GM18517 (cell line): ENCODE measurements at regions not wholly inside any gene's neighbourhood (a gene's known extent, or its start where the extent isn't known, plus 50 kb on each side); places are given as distances from the start of the nearest gene placed in this dataset.

Source experiments
- ATAC-seq: cut with Tn5 transposase; IDR thresholded peaks from one replicate; pipeline ENCODE4 v1.9.1; 2021; ENCODE audit warnings: mild to moderate bottlenecking, moderate library complexity; ENCODE audit not compliant: unreplicated experiment

DNA sequence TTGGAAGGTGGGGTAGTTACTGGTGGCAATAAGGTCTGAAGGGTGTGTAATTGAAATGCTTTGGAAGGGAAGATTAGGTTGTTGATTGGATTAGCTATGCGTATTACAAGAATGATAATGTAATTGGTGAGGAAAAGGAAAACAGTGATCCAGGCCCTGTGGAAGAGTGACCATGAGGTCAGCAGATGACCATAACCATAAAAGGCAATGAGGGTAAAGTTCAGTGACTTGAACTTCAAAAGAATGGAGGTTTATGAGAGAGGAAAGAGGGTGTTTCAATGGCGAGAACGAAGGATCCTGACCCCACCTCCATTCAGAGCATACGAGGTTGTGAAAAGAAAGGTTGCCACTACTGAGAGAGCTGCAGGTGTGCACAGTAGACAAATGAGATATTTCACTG, 439.7 kb downstream of the CCSER2 start:
- no peak for ATAC-seq

DNA sequence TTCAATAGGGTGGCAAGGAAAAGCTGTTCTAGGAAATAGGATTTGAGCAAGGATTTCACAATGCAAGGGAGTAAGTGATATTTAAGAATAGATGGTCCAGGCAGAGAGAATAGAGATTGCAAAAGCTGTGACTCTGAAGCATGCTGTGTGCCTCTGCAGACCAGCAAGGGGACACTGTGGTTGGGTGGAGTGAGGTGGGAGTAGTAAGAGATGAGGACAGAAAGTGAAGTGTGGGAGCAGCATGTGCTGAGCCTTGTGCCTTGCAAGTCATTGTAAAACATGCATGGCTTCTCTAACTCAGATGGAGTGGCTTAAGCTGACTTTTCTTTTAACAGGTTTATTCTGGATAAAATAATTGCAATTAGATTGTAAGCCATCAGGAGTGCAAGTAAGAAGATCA, 442.4 kb downstream of the CCSER2 start:
- no peak for ATAC-seq

DNA sequence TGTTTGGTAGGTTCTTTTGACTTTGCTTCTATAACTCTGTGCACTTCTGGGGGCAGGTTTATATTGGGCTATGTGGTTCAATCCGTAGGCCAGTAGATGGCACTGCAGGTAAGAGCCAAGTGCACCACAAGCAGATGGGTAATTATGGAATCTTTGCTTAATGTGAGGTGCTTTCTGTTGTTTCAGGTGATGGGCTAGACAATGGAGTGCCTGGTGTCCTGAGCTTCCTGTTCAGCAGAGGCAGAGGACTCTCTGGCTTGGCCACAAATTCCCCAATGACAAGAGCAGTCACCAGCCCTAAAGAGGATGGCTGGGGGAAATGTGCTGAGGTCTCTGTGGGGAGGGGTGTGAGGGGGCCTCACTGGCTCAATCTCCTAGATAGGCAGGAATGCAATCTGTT, 455.0 kb downstream of the CCSER2 start:
- ATAC-seq, result peak; percentile 57

DNA sequence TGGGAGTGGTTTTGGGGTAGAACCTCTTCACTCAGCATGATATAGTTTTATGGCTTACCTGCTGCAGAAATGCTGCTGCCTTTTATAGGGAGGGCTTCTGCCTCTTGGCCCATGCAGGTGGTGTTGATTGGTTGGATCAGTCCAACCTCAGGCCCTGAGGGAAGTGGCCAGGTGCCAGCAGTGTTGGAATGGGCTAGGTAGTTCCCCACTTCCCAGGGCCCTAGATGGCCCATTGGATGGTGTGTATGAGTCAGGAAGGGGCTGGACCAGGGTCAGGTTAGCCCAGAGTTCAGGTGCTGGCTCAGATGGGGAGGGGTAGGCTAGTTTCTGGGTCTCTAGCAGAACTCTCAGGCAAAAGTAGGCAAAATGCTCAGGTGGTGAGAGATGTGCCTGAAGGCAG, 455.5 kb downstream of the CCSER2 start:
- no peak for ATAC-seq

DNA sequence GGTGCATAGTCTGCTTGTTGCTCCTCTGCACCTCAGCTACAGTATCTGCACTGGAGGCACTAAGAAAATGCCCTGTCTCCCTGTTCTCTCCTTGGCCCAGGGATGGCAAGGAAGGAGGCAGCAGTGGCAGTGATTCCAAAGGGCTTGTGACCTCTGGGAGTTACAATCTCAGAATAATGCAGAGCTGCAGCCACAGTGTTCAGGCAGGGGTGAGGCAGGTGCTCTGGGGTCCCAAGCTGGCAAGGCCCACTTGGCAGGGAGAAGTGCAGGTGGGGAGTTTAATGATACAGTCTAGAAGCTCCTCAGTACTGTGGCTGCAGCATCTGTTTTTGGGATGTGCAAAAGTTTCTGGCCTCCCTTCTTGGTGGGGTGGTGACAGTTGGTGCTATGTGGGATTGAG, 456.4 kb downstream of the CCSER2 start:
- ATAC-seq, result no peak

DNA sequence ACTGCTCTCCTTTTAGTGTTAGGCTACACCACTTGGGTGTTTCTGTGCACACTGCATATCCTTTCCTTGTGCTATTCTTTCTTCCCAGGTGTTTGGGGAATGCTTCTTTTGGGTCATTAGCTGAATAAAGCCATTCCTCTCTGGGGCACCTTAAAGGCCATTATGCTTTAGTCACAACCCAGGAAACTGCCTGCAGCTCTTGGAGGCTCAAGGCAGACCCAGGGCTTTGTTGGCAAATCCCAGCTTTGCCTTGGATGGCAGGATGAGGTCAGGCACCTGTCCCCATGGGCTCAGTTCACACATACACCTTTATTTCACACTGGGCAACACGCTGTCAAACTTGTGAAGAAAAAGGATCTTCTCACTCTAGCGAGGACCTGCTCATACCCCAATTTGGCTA, 460.6 kb downstream of the CCSER2 start:
- ATAC-seq, result no peak

DNA sequence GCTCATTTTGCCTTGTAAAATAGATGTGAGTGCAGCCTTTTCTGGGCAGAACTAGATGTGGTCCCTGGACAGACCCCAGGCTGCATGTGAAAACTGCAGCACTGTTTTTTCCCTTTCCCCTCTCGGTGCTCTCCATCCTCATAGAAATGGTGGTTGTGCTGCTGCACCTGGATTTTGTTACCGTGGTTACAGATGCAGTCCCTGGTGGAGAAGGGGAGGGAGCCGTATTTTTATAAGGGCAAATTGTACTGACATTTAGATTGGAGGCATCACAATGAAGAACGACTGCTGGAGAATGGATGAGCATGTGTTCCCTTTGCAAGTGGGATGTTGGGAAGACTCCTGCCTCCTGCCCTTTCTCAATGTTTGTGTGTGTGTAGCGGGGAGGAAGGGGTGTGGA, 469.9 kb downstream of the CCSER2 start:
- ATAC-seq, result no peak

DNA sequence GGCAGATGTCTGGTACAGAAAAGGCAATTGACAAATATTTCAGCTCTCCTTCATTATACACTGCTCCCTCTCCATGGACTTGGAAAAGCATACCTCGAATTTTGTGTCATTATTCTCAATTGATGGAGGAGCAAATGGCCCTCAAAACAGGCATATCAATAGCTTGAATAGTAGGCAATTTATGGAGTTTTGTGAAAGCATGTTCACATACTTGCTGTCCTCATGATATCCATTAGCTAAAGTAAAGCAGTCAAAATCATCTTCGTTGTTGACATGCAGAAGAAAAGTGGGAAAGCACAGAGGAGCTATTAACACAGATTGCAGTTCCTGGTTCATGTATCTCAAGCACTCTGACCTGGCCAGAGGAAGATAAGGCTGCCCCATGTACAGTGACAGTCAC, 472.8 kb downstream of the CCSER2 start:
- no peak for ATAC-seq

DNA sequence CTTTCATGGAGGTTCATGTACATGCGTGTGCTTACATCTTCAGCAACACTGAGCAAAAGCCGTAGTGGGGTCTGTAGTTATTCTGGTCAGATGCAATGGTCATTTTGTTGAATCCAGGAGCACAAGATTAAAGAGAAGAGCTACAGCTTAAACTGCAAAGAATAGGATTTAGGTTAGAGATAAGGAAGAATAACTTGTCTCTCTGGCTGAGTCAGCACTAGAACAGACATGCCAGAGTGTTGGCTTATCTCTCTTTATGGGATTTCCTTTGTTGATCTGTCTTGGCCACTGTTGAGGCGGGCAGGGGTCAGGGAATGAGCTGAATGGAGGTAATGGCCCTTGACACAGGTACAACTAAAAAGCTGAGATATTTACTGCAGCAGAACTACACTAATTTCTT, 473.5 kb downstream of the CCSER2 start:
- no peak for ATAC-seq

DNA sequence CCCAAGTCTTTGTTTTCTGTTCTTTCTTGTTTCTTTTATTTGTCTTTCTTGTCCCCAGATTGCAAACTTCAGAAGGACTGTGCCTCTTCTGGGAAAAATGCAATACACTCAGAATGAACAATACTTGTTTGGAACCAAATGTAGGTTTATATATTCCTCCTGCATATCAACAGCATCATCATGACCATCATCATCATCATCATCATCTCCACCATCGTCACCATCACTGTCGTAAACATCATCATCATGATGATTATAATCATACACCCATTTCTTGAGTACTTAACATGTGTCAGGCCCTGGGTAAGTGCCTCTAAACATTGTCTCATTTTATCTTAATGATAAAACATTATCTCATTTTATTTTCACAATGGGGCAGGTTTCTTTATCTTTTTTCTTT, 476.8 kb downstream of the CCSER2 start:
- ATAC-seq, result no peak

DNA sequence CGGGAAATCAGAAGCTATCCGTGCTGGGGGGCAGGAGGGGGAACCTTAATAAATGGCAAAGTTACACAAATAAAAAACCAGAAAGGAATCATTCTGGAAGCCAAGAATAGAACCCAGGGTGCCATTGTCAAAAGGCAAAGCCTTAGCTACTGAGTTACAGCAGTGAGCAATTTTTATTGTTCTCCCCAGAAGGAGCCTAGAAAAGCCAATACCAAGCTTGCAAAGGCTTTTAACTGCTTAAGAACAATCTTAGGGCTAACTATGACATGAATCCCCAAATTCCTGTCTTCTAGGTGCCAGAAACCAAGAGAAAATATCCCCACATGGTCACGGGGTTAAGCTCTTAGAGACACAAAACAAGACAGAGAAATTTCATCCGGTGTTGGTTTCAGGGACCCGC, 482.7 kb downstream of the CCSER2 start:
- ATAC-seq, result no peak

DNA sequence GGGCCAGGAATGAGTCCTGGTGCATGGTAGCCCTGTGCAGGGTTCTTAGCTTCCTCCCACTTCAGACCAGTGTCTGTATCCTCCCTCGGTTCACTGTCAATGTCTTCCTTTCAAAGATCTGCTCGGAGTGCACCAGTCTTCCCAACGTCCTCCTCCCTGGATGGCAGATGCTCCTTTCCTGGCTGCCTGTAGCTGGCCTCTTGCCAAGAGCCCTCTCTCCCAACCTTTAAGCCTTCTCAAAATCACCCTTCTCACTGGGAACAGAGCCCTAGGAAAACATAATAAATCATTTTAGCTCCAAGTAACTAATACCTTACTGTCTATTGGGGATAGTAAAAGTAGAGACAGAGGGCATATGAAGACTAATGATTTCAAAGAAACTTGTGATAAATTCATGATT, 490.6 kb downstream of the CCSER2 start:
- ATAC-seq, result no peak

DNA sequence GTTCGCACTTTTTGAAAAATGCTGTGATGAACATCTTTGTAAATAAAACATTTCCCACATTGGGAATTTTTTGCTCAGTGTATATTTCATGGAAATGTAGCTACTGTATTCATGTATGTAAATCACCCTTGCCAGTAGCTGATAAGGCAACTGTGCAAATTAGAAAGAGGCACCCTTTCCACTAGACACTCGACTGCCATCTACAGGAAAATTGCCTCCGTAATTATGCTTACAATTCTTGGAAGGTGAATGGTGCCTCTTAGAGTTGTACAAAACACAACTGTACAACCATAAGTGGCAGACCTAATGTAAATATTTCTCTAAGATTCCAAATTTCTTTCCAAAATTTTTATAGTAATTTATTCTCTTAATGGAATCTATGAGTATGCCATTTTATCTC, 491.7 kb downstream of the CCSER2 start:
- ATAC-seq, result no peak

DNA sequence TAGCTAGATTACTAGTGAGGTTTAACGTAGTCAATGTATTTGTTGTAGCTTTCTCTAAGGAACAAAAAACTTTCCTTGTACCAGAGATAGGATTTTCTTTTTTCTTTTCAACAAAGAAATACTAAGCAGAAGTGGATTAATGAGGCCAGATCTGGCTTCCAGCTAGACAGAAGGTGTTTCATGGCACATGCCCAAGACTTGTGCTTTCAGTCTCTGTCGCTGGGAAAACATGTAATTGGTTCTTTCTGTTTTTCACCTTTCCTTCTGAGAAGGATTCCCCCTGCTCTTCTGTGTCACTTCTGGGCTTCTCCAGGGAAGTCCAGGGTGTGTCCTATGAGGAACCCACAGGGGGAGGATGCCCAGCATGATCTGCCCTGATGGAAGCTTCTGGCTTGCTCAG, 492.2 kb downstream of the CCSER2 start:
- ATAC-seq, result no peak

DNA sequence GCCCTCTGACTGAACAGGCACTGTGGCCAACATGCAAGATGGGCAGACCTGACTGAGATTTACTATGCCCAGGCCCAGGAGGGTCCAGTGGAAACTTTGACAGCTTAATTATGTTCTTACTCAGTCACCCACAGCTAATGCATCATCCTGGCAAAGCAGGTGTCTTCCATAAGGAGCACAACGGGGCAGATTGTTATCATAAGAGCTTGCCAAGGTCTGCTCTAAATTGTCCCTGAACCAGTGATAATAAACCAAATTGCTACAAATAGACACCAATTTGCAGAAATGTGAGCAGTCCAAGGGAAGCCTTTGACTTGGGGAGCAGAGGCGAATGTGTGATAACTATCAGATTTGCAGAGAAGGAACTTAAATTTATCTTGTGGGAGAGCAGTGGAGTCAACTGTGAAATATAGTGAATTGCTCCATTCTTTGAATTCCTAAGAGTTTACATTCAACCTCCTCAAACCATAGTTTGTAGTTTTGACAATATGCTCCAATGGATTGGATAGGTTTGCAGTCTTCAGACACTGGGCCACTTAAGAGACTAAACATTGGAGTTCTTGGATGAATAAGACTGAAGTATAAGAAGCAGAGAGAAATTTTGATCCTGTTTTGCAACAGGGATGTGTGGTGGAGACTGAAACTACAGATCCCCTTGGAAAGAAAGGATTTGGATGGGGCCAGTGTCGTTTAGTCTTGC, 494.7 kb downstream of the CCSER2 start:
- ATAC-seq, result no peak

DNA sequence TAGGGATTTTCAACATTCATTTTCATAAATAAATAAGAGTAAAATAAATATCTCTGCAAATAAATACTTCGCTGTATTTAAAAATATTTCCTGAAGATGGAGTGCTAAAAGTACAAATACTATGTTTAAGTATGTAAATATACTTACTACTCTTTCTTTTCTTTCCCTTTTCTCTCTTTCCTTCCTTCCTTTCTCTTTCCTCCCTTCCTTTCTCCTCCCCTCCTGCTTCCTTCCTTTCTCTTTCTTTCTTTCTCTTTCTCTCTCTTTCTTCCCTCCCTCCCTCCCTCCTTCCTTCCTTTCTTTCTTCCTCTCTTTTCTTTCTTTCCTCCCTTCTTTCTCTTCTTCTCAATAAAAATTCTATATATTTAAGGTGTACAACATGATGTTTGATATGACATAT, 496.1 kb downstream of the CCSER2 start:
- no peak for ATAC-seq

DNA sequence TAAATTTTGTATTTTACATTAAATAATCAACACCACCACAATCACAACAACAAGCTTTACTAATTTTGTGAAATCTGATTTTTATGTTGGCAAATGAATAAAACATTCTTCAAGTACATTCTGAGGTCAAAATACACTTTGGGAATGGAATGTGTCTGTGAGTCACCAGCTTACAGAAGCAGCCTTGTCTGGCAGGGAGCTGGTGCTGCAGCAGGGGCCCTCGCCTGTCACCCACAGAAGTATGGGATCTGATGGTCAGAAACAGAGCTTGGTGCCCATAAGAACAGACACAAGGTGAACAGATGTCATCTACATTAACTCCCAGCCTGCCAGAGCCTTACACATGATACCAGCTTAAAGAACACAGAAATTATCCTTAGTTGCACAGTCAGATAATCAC, 496.9 kb downstream of the CCSER2 start:
- no peak for ATAC-seq

DNA sequence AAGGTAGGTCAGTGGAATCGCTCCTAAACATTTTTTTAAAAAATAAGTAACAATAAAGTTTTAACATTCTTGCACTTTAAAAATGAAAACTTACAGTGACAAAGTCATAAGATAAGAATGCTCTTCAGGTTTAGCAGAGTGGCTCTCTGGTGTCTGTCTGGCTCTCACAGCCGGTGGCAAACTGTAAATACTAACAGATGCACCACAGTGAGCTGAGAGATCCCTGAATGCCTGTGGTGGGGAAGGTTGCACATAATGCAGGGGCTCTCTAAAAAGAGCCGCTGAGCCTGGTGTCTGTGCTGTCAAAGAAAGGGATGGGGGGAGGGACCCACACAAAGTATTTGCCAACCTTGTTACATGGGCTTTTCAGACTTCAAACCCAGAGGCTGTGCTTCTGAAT, 498.3 kb downstream of the CCSER2 start:
- ATAC-seq, result no peak

DNA sequence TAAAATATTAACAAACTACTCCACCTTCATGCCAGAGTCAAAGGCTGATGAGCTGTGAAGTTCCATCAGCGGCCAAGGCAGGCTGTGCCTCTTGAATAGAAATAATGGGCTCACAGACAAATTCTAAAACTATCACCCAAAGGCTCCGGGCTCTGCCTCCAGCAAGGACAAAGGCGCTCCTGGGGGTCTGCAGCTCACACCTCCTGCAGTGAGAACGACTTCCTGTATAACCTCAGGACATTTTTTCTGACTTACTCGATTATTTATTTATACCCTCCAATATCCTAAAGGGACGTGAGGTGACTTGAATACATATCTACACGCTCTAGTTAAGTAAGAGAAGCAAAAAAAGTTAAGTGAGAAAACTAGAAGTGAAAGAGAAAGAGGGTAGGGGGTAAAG, 500.7 kb downstream of the CCSER2 start:
- no peak for ATAC-seq

DNA sequence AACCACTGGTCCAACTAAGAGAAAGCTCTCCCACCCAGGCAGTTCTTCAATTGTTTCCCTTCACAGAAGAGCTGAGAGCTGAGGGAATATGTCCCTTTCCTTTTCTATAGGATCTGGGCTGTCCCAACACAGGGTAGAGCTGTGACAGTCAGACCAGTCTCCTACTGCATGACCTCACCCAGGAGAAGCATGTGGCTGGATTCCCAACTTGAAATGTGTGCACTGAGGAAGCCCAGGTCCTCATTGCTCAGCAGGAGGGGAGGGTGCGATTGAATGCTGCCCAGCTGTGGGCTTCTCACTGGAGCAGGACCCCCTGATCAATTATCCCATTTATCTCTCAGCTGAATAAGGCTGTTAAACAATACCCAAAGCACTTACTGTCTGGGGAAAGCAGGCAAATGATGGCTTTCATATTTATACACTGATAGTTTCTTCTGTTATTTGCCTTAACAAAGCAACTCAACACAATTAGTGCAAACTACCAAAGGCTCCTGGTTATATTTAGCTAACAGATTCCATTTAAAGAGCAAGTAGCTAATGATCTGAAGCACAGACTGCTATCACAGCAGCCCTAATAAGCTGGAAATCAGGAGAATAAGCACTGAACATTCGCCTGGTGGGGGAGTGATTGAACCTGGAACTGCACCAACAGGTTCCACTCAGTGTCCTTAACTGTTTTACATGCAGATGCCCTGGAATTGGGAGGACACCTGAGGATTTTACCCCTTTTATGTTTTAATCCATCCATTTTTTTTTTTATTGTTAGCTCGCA, 508.8 kb downstream of the CCSER2 start:
- ATAC-seq, result no peak

DNA sequence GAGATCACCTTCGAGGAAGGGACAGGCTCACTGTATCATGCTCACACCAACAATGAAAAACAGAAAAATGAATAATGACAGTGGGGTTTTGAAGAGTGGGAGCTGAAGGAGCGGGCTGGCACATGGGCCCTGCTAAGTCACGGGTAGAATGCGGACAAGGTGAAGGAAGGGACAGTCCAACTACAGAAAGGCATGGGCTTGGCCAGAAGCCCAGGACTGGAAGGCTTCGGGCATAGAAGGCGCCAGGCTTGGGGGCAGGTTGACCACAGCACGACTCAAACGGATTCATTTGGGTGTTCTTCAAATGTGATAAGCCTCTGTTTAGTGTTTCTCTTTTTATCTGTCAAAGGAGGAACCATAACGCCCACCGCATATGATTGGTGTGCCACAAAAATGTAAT, 509.5 kb downstream of the CCSER2 start:
- ATAC-seq, result no peak

DNA sequence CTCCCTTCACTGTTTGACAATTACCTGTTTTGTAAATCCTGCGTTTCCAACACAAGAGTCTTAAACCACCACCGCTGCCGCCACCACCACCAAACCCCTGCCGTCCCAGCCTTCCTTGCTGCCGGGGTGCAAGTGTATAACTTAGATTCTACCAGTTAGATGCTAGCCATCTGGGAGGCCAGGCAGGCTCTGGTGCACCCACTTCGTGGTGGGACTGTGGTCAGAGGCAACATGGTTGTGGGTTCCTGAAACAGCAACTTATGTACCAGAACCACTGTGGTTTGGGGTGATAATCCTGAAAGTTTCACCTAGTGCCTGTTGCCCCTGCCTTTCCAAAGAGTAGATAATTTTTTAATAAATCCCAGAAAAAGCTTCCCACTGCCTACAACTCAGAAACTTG, 510.5 kb downstream of the CCSER2 start:
- no peak for ATAC-seq

DNA sequence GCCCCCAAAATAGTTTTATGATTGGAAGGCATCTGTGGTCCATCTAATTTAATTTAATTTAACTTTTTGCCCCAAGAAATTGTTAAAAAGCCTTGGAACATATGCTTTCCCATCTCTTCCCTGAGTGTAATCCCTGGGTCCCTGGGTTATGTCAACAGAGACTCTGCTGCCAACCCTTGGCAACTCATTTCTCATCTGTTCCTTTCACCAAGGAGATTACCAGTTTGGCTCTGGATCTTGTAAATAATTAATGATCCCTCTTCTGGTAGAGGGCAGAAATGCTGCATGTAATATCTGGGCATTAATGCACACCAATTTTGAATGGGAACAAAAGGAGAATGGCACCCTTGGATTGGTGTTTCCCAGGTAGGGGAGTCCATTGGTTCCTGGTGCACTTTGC, 514.2 kb downstream of the CCSER2 start:
- ATAC-seq, result no peak
